ENCODE measurements at regions not wholly inside any gene's neighbourhood (a gene's known extent, or its start where the extent isn't known, plus 50 kb on each side); places are given as distances from the start of the nearest gene placed in this dataset.

- no peaks in the 10 kb centered on the region for H3K9me3 Mint-ChIP-seq
- no peak for TF ChIP-seq CTCF (IDR thresholded peaks at IDR 0.05; ENCODE audit: unreplicated experiment in 3 of 3)
- no peak overlapping the region for H3K4me3 Mint-ChIP-seq
- H3K27ac Mint-ChIP-seq: no peak overlapping the region
- H3K4me1 Mint-ChIP-seq: peaks cover 16% of the 10 kb centered on the region
- H3K36me3 Mint-ChIP-seq (ENCODE audit: low read depth): no peaks in the 10 kb centered on the region
- H3K27me3 Mint-ChIP-seq (ENCODE audit: low read depth): peaks cover 11% of the 10 kb centered on the region
Measured at GRCh38 chr13:23953860-23954512, 56.7 kb upstream of the C1QTNF9B start.

GRCh38 chr13:23955064-23955463 lies 57.8 kb upstream of the C1QTNF9B start:
- TF ChIP-seq CTCF (IDR thresholded peaks at IDR 0.05; ENCODE audit: unreplicated experiment in 3 of 3): no peak
- no peak overlapping the region for H3K4me3 Mint-ChIP-seq
- H3K36me3 Mint-ChIP-seq (ENCODE audit: low read depth): no peaks in the 10 kb centered on the region
- peaks cover 11% of the 10 kb centered on the region for H3K27me3 Mint-ChIP-seq (ENCODE audit: low read depth)
- no peaks in the 10 kb centered on the region for H3K9me3 Mint-ChIP-seq
- peaks cover 20% of the 10 kb centered on the region for H3K4me1 Mint-ChIP-seq
- no peak overlapping the region for H3K27ac Mint-ChIP-seq

GRCh38 chr13:23956106-23956505 lies 58.8 kb upstream of the C1QTNF9B start:
- Mint-ChIP-seq H3K4me3 (no peak overlapping the region), H3K27me3 (ENCODE audit: low read depth) (peaks cover 9% of the 10 kb centered on the region), H3K4me1 (peaks cover 26% of the 10 kb centered on the region), H3K27ac (peak overlapping the region in 1 of 3 experiments; percentile 44), H3K36me3 (ENCODE audit: low read depth) (no peaks in the 10 kb centered on the region), H3K9me3 (no peaks in the 10 kb centered on the region)
- no peak for TF ChIP-seq CTCF (IDR thresholded peaks at IDR 0.05; ENCODE audit: unreplicated experiment in 3 of 3)

- peaks cover 7% of the 10 kb centered on the region for H3K27me3 Mint-ChIP-seq (ENCODE audit: low read depth)
- peaks cover 26% of the 10 kb centered on the region for H3K4me1 Mint-ChIP-seq
- H3K27ac Mint-ChIP-seq: no peak overlapping the region
- TF ChIP-seq CTCF (IDR thresholded peaks at IDR 0.05; ENCODE audit: unreplicated experiment in 3 of 3): no peak
- no peaks in the 10 kb centered on the region for H3K36me3 Mint-ChIP-seq (ENCODE audit: low read depth)
- H3K9me3 Mint-ChIP-seq: no peaks in the 10 kb centered on the region
- H3K4me3 Mint-ChIP-seq: no peak overlapping the region
Measured at GRCh38 chr13:23957981-23958380, 60.7 kb upstream of the C1QTNF9B start.

GRCh38 chr13:23959231-23959862 lies 62.0 kb upstream of the C1QTNF9B start:
- H3K4me1 Mint-ChIP-seq: peaks cover 26% of the 10 kb centered on the region
- no peaks in the 10 kb centered on the region for H3K36me3 Mint-ChIP-seq (ENCODE audit: low read depth)
- H3K4me3 Mint-ChIP-seq: no peak overlapping the region
- no peak for TF ChIP-seq CTCF (IDR thresholded peaks at IDR 0.05; ENCODE audit: unreplicated experiment in 3 of 3)
- peak overlapping the region in 1 of 3 experiments; percentile 15 for H3K27ac Mint-ChIP-seq
- H3K9me3 Mint-ChIP-seq: no peaks in the 10 kb centered on the region
- peaks cover 7% of the 10 kb centered on the region for H3K27me3 Mint-ChIP-seq (ENCODE audit: low read depth)
